Left lung (tissue), 4 donors: ENCODE measurements at regions not wholly inside any gene's neighbourhood (a gene's known extent, or its start where the extent isn't known, plus 50 kb on each side); places are given as distances from the start of the nearest gene placed in this dataset.
A peak's percentile ranks its signal among the peaks of the same experiment; 100 is the strongest.
"Not testable (repeated sequence)": the region's sequence is repeated elsewhere in the genome, so short reads cannot be mapped to it uniquely, and the experiment has no call there.

ENCODE experiments used
- ATAC-seq: fragments of 200-7000 bp; cut with Tn5 transposase; one replicate; pipeline ENCODE4 v1.9.1; 2020; ENCODE audit warnings: moderate library complexity
- DNase-seq, 4 donors: peaks; one replicate each; pipeline ENCODE4 v3.0.0-alpha.2; 2013 to 2020
- H3K27ac ChIP-seq, 2 donors: fragments of 200-600 bp; sonication (generic) in 1 of 2; one replicate each; pipeline versions ENCODE4 v1.5.0 to v1.8.0; 2020 to 2021
- H3K27me3 ChIP-seq, 2 donors: fragments of 200-600 bp; sonication (generic) in 1 of 2; one replicate each; pipeline versions ENCODE4 v1.5.0 to v1.8.0; 2020 to 2021
- H3K36me3 ChIP-seq, 2 donors: fragments of 200-600 bp; sonication (generic) in 1 of 2; one replicate each; pipeline versions ENCODE4 v1.5.0 to v1.8.0; 2020 to 2021
- H3K4me1 ChIP-seq, 2 donors: fragments of 200-600 bp; one replicate each; pipeline ENCODE4 v1.8.0; 2021
- H3K4me3 ChIP-seq, 2 donors: fragments of 200-600 bp; sonication (generic) in 1 of 2; one replicate each; pipeline versions ENCODE4 v1.5.0 to v1.8.0; 2020 to 2021; ENCODE audit warnings: mild to moderate bottlenecking in 1 of 2
- H3K9me3 ChIP-seq, 2 donors: fragments of 200-600 bp; sonication (generic) in 1 of 2; one replicate each; pipeline versions ENCODE4 v1.5.0 to v1.8.0; 2020 to 2021
- CTCF ChIP-seq, 2 donors: fragments of 200-600 bp; sonication (generic) in 1 of 2; IDR thresholded peaks; one replicate each; pipeline versions ENCODE4 v1.5.0 to v1.8.0; 2021; ENCODE audit warnings: antibody characterized with exemption in 2 of 2
- intact Hi-C, 2 donors: fragments of 100-400 bp; cut with DNase I; formaldehyde crosslinking; loops; one replicate each; pipeline versions ENCODE4 v1.11.2 to v1.14.2; 2022
- donor health status: DM: no; HTN: yes; CAD: no.
- donor health status: DM: no; HTN: no; CAD: no.

- no peaks in the 10 kb centered on the region for H3K27me3 ChIP-seq
- H3K9me3 ChIP-seq = peaks cover 0 to 8% of the 10 kb centered on the region in 2 donors
- H3K4me1 ChIP-seq = no peaks in the 10 kb centered on the region
- no peaks in the 10 kb centered on the region for H3K36me3 ChIP-seq
- DNase-seq (peak in 1 of 4 donors; percentile 66), ATAC-seq (no peak)
- H3K4me3 ChIP-seq = no peak overlapping the region
- no peak for TF ChIP-seq CTCF (IDR thresholded peaks at IDR 0.05)
- no peak overlapping the region for H3K27ac ChIP-seq
- intact Hi-C loops = no loop called here
These were observed 195.5 kb downstream of the ANKRD30BL start for GRCh38 chr2:131966256-131966655.

GRCh38 chr2:131958019-131958609 lies 203.6 kb downstream of the ANKRD30BL start:
- H3K36me3 ChIP-seq, DNase-seq, H3K27ac ChIP-seq, H3K4me3 ChIP-seq, intact Hi-C loops, H3K4me1 ChIP-seq, H3K27me3 ChIP-seq, ATAC-seq, H3K9me3 ChIP-seq: not testable (repeated sequence)

GRCh38 chr2:131948641-131949040 lies 213.1 kb downstream of the ANKRD30BL start:
- H3K36me3 ChIP-seq, H3K27ac ChIP-seq, H3K9me3 ChIP-seq, ATAC-seq, H3K27me3 ChIP-seq, intact Hi-C loops, H3K4me1 ChIP-seq, H3K4me3 ChIP-seq: not testable (repeated sequence)
- DNase-seq = peak in 2 of 4 donors; percentile 1 to 4

- intact Hi-C loops = not testable (repeated sequence)
These were observed 238.5 kb downstream of the ANKRD30BL start for GRCh38 chr2:131923287-131923686.

GRCh38 chr2:131922854-131923253 lies 238.9 kb downstream of the ANKRD30BL start:
- DNase-seq, H3K4me1 ChIP-seq, H3K9me3 ChIP-seq, H3K27me3 ChIP-seq, intact Hi-C loops, H3K36me3 ChIP-seq, H3K4me3 ChIP-seq, H3K27ac ChIP-seq, ATAC-seq: not testable (repeated sequence)

More at GRCh38 chr2:131923287-131923686, 238.5 kb downstream of the ANKRD30BL start:
- not testable (repeated sequence) for H3K4me3 ChIP-seq, H3K4me1 ChIP-seq, H3K27ac ChIP-seq, H3K27me3 ChIP-seq, DNase-seq, ATAC-seq, H3K36me3 ChIP-seq, H3K9me3 ChIP-seq
